OCI-LY7 (cell line): ENCODE measurements at regions not wholly inside any gene's neighbourhood (a gene's known extent, or its start where the extent isn't known, plus 50 kb on each side); places are given as distances from the start of the nearest gene placed in this dataset.

Experiments
- EZH2phosphoT487 ChIP-seq: fragments of 200-600 bp; sonication (generic); IDR thresholded peaks from 2 replicates; pipeline ENCODE4 v1.6.1; 2018; ENCODE audit warnings: low read depth, borderline replicate concordance, mild to moderate bottlenecking, mixed run types, antibody characterized with exemption, low read length, moderate library complexity, mixed read lengths
- TF ChIP-seq, protein P1 (sequence below): fragments of 200-600 bp; sonication (generic); conservative IDR thresholded peaks from 2 replicates; pipeline ENCODE4 v1.5.1; 2014; ENCODE audit warnings: mild to moderate bottlenecking, antibody characterized with exemption, low read length, moderate library complexity, mixed read lengths

DNA sequence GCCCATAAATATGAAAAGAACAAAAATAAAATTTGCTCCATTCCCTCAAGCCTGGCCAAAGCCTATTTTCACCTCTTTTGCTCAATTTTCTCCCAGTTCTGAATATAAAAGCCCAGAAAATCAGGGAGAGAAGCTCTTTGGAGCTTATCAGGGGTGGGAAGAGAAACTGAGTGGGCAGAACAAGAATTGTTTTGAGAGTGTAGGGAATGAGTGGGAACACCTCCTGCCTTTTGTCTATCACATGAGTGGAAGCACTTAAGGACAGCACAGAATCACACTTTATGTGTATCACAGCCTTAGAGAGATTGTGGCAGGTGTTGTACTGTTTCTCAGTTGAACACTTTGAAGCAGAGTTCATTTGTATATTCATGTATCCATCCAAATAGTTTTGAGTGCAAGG, 139.2 kb upstream of the HMHB1 start:
- TF ChIP-seq, protein P1, sequence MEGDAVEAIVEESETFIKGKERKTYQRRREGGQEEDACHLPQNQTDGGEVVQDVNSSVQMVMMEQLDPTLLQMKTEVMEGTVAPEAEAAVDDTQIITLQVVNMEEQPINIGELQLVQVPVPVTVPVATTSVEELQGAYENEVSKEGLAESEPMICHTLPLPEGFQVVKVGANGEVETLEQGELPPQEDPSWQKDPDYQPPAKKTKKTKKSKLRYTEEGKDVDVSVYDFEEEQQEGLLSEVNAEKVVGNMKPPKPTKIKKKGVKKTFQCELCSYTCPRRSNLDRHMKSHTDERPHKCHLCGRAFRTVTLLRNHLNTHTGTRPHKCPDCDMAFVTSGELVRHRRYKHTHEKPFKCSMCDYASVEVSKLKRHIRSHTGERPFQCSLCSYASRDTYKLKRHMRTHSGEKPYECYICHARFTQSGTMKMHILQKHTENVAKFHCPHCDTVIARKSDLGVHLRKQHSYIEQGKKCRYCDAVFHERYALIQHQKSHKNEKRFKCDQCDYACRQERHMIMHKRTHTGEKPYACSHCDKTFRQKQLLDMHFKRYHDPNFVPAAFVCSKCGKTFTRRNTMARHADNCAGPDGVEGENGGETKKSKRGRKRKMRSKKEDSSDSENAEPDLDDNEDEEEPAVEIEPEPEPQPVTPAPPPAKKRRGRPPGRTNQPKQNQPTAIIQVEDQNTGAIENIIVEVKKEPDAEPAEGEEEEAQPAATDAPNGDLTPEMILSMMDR = no peak
- no peak for TF ChIP-seq EZH2phosphoT487
